SK-MEL-5 (cell line): ENCODE measurements at regions not wholly inside any gene's neighbourhood (a gene's known extent, or its start where the extent isn't known, plus 50 kb on each side); places are given as distances from the start of the nearest gene placed in this dataset.
"Not testable (repeated sequence)": the region's sequence is repeated elsewhere in the genome, so short reads cannot be mapped to it uniquely, and the experiment has no call there.

ENCODE experiments used
- DNase-seq: peaks from one replicate; pipeline ENCODE4 v3.0.0-alpha.2; 2016; ENCODE audit warnings: low read depth, low spot score
- in situ Hi-C: cut with HindIII; loops from 2 replicates; pipeline ENCODE4 v1.10.0; 2016; ENCODE audit warnings: low sequenced_read_pairs, high pct_unique_total_duplicates, low pct_unique_long_range_greater_than_20kb

- peak; percentile 3 for DNase-seq
- in situ Hi-C loops, result not testable (repeated sequence)
These were observed 106.4 kb downstream of the CCDC74A start for GRCh38 chr2:131633827-131634695.

GRCh38 chr2:131635611-131636010, 107.9 kb downstream of the CCDC74A start:
- in situ Hi-C loops, result no loop called here
- DNase-seq, result no peak

- in situ Hi-C loops, DNase-seq: not testable (repeated sequence)
These were observed 109.1 kb downstream of the CCDC74A start for GRCh38 chr2:131636704-131637308.

GRCh38 chr2:131639001-131639620, 111.4 kb downstream of the CCDC74A start:
- DNase-seq, in situ Hi-C loops: not testable (repeated sequence)

- in situ Hi-C loops, result no loop called here
- DNase-seq, result peak; percentile 76
These were observed 113.9 kb downstream of the CCDC74A start for GRCh38 chr2:131641414-131642206.

- DNase-seq, in situ Hi-C loops: not testable (repeated sequence)
These were observed 115.5 kb downstream of the CCDC74A start for GRCh38 chr2:131643180-131643579.

- DNase-seq, result no peak
- in situ Hi-C loops, result no loop called here
These were observed 117.6 kb downstream of the CCDC74A start for GRCh38 chr2:131645177-131645765.

GRCh38 chr2:131646220-131646619, 118.5 kb downstream of the CCDC74A start:
- in situ Hi-C loops, DNase-seq: not testable (repeated sequence)

- in situ Hi-C loops, result no loop called here
These were observed 119.1 kb downstream of the CCDC74A start for GRCh38 chr2:131646669-131647297.

GRCh38 chr2:131648565-131648964, 120.9 kb downstream of the CCDC74A start:
- DNase-seq, in situ Hi-C loops: not testable (repeated sequence)

More at GRCh38 chr2:131646669-131647297, 119.1 kb downstream of the CCDC74A start:
- DNase-seq, result no peak

GRCh38 chr2:131652246-131652645, 124.6 kb downstream of the CCDC74A start:
- DNase-seq, in situ Hi-C loops: not testable (repeated sequence)

- DNase-seq, in situ Hi-C loops: not testable (repeated sequence)
These were observed 126.4 kb downstream of the CCDC74A start for GRCh38 chr2:131654107-131654506.

GRCh38 chr2:131656816-131657633, 129.3 kb downstream of the CCDC74A start:
- no peak for DNase-seq
- in situ Hi-C loops, result no loop called here

- in situ Hi-C loops, result no loop called here
- DNase-seq, result no peak
These were observed 130.4 kb downstream of the CCDC74A start for GRCh38 chr2:131657895-131658768.

- no peak for DNase-seq
- in situ Hi-C loops, result no loop called here
These were observed 131.1 kb downstream of the CCDC74A start for GRCh38 chr2:131658769-131659131.
